Ureter (tissue), 1 donor: ENCODE measurements at regions not wholly inside any gene's neighbourhood (a gene's known extent, or its start where the extent isn't known, plus 50 kb on each side); places are given as distances from the start of the nearest gene placed in this dataset.

Source experiments
- DNase-seq: peaks from one replicate; pipeline ENCODE4 v3.0.0-alpha.2; 2020; ENCODE audit warnings: low spot score
- donor health status: DM: yes; HTN: yes; CAD: no.

GRCh38 chr19:30666301-30666803 is 294.2 kb downstream of the ZNF536 start:
- DNase-seq, result no peak

GRCh38 chr19:30665449-30665848 is 293.3 kb downstream of the ZNF536 start:
- peak; percentile 36 for DNase-seq

GRCh38 chr19:30663611-30664174 is 291.5 kb downstream of the ZNF536 start:
- DNase-seq, result no peak

GRCh38 chr19:30662211-30662861 is 290.2 kb downstream of the ZNF536 start:
- DNase-seq, result peak; percentile 42

- DNase-seq, result no peak
Measured at GRCh38 chr19:30659638-30660037, 287.5 kb downstream of the ZNF536 start.

GRCh38 chr19:30656520-30657100 is 284.4 kb downstream of the ZNF536 start:
- DNase-seq, result peak; percentile 17

GRCh38 chr19:30653646-30654386 is 281.6 kb downstream of the ZNF536 start:
- no peak for DNase-seq

GRCh38 chr19:30652751-30653150 is 280.6 kb downstream of the ZNF536 start:
- no peak for DNase-seq

- no peak for DNase-seq
Measured at GRCh38 chr19:30651691-30652090, 279.5 kb downstream of the ZNF536 start.

- DNase-seq, result no peak
Measured at GRCh38 chr19:30651066-30651465, 278.9 kb downstream of the ZNF536 start.

GRCh38 chr19:30649934-30650614 is 277.9 kb downstream of the ZNF536 start:
- DNase-seq, result no peak

GRCh38 chr19:30648866-30649862 is 277.0 kb downstream of the ZNF536 start:
- DNase-seq, result no peak

- DNase-seq, result no peak
Measured at GRCh38 chr19:30647891-30648720, 275.9 kb downstream of the ZNF536 start.

- no peak for DNase-seq
Measured at GRCh38 chr19:30646806-30647205, 274.6 kb downstream of the ZNF536 start.

- no peak for DNase-seq
Measured at GRCh38 chr19:30645946-30646577, 273.9 kb downstream of the ZNF536 start.

GRCh38 chr19:30640252-30640965 is 268.2 kb downstream of the ZNF536 start:
- DNase-seq, result no peak

GRCh38 chr19:30638889-30639288 is 266.7 kb downstream of the ZNF536 start:
- no peak for DNase-seq

GRCh38 chr19:30637926-30638325 is 265.7 kb downstream of the ZNF536 start:
- no peak for DNase-seq
